ENCODE measurements at regions not wholly inside any gene's neighbourhood (a gene's known extent, or its start where the extent isn't known, plus 50 kb on each side); places are given as distances from the start of the nearest gene placed in this dataset.
"Not testable (repeated sequence)": the region's sequence is repeated elsewhere in the genome, so short reads cannot be mapped to it uniquely, and the experiment has no call there.

GRCh38 chr5:42143361-42143760, 218.3 kb downstream of the FBXO4 start:
- Histone ChIP-seq H3K27ac (no peak overlapping the region), H3K9me3 (no peaks in the 10 kb centered on the region), H3K27me3 (no peaks in the 10 kb centered on the region), H3K36me3 (no peaks in the 10 kb centered on the region), H3K4me1 (no peaks in the 10 kb centered on the region), H3K4me3 (no peak overlapping the region)
- DNase-seq (ENCODE audit: extremely low spot score in 2 of 2) = no peak
- intact Hi-C loops (cut with DNase I) = loop anchor here (1.0 kb wide), 1 partner anchor 13 kb away; no protein-coding TSS in a partner anchor
- TF ChIP-seq CTCF (IDR thresholded peaks at IDR 0.05) = no peak
- TF ChIP-seq POLR2AphosphoS5 (IDR thresholded peaks at IDR 0.05; ENCODE audit: insufficient read depth in 1 of 2, low read depth in 1 of 2) = no peak
- no peak for TF ChIP-seq POLR2A (IDR thresholded peaks at IDR 0.05)

- no peak overlapping the region for H3K27ac ChIP-seq
- TF ChIP-seq CTCF (IDR thresholded peaks at IDR 0.05) (no peak), POLR2AphosphoS5 (IDR thresholded peaks at IDR 0.05; ENCODE audit: insufficient read depth in 1 of 2, low read depth in 1 of 2) (no peak), POLR2A (IDR thresholded peaks at IDR 0.05) (no peak)
- peaks cover 6% of the 10 kb centered on the region for H3K9me3 ChIP-seq
- intact Hi-C loops (cut with DNase I) = no loop called here
- DNase-seq (ENCODE audit: extremely low spot score in 2 of 2) = no peak
- H3K4me3 ChIP-seq = no peak overlapping the region
- no peaks in the 10 kb centered on the region for H3K4me1 ChIP-seq
- no peaks in the 10 kb centered on the region for H3K27me3 ChIP-seq
- no peaks in the 10 kb centered on the region for H3K36me3 ChIP-seq
Observed at GRCh38 chr5:42148813-42149212, 223.7 kb downstream of the FBXO4 start.

- Histone ChIP-seq H3K4me3 (no peak overlapping the region), H3K4me1 (no peaks in the 10 kb centered on the region), H3K36me3 (no peaks in the 10 kb centered on the region), H3K27ac (no peak overlapping the region), H3K9me3 (no peaks in the 10 kb centered on the region), H3K27me3 (no peaks in the 10 kb centered on the region)
- no peak for DNase-seq (ENCODE audit: extremely low spot score in 2 of 2)
- intact Hi-C loops (cut with DNase I) = no loop called here
- no peak for TF ChIP-seq POLR2A (IDR thresholded peaks at IDR 0.05)
- TF ChIP-seq POLR2AphosphoS5 (IDR thresholded peaks at IDR 0.05; ENCODE audit: insufficient read depth in 1 of 2, low read depth in 1 of 2) = no peak
- no peak for TF ChIP-seq CTCF (IDR thresholded peaks at IDR 0.05)
Observed at GRCh38 chr5:42157215-42157614, 232.1 kb downstream of the FBXO4 start.

- Histone ChIP-seq H3K27me3 (no peaks in the 10 kb centered on the region), H3K4me1 (no peaks in the 10 kb centered on the region), H3K36me3 (no peaks in the 10 kb centered on the region), H3K4me3 (no peak overlapping the region), H3K27ac (no peak overlapping the region), H3K9me3 (no peaks in the 10 kb centered on the region)
- TF ChIP-seq POLR2A (IDR thresholded peaks at IDR 0.05) = no peak
- TF ChIP-seq CTCF (IDR thresholded peaks at IDR 0.05) = no peak
- no peak for TF ChIP-seq POLR2AphosphoS5 (IDR thresholded peaks at IDR 0.05; ENCODE audit: insufficient read depth in 1 of 2, low read depth in 1 of 2)
- intact Hi-C loops (cut with DNase I) = no loop called here
- DNase-seq (ENCODE audit: extremely low spot score in 2 of 2) = no peak
Observed at GRCh38 chr5:42163083-42163482, 238.0 kb downstream of the FBXO4 start.

- H3K9me3 ChIP-seq = no peaks in the 10 kb centered on the region
- no peaks in the 10 kb centered on the region for H3K4me1 ChIP-seq
- TF ChIP-seq POLR2AphosphoS5 (IDR thresholded peaks at IDR 0.05; ENCODE audit: insufficient read depth in 1 of 2, low read depth in 1 of 2) = peak in 1 of 2 donors; percentile 57
- TF ChIP-seq POLR2A (IDR thresholded peaks at IDR 0.05) = no peak
- no peak overlapping the region for H3K27ac ChIP-seq
- no peak overlapping the region for H3K4me3 ChIP-seq
- DNase-seq (ENCODE audit: extremely low spot score in 2 of 2) = no peak
- intact Hi-C loops (cut with DNase I) = no loop called here
- no peaks in the 10 kb centered on the region for H3K27me3 ChIP-seq
- H3K36me3 ChIP-seq = no peaks in the 10 kb centered on the region
Observed at GRCh38 chr5:42168091-42168670, 243.1 kb downstream of the FBXO4 start.

GRCh38 chr5:42176118-42176517, 247.1 kb upstream of the GHR start:
- H3K27ac ChIP-seq; DNase-seq (ENCODE audit: extremely low spot score in 2 of 2); H3K27me3 ChIP-seq; H3K4me3 ChIP-seq; H3K4me1 ChIP-seq; H3K9me3 ChIP-seq; H3K36me3 ChIP-seq; intact Hi-C loops (cut with DNase I): not testable (repeated sequence)

GRCh38 chr5:42179843-42180242, 243.4 kb upstream of the GHR start:
- H3K9me3 ChIP-seq; intact Hi-C loops (cut with DNase I); H3K36me3 ChIP-seq; H3K4me1 ChIP-seq; H3K27me3 ChIP-seq; H3K27ac ChIP-seq; H3K4me3 ChIP-seq; DNase-seq (ENCODE audit: extremely low spot score in 2 of 2): not testable (repeated sequence)

Data from vagina (tissue), 2 donors.